ENCODE measurements at regions not wholly inside any gene's neighbourhood (a gene's known extent, or its start where the extent isn't known, plus 50 kb on each side); places are given as distances from the start of the nearest gene placed in this dataset.

- DNase-seq = no peak
Measured at GRCh38 chr4:38230821-38231563, 270.8 kb downstream of the PTTG2 start.

- DNase-seq = no peak
Measured at GRCh38 chr4:38231626-38232025, 271.4 kb downstream of the PTTG2 start.

DNA sequence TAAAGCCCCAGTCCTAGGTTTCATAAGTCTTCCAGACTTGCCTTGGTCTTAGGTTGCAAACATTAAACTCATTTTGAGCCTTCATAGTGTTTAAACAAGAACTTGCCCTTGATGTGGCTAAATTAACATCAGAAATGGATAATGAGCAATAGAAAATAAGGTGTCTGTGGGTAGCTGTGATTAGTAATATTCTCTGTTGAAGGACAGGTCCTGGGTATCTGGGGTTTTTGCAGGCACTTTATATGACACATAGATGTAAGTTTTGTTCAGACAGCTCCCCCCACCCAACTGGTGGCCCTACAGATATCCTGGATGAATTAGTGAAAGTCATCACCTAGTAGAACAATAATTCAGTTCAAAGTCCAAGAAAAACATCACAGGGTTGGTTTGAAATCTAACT is 272.5 kb downstream of the PTTG2 start:
- DNase-seq = no peak

DNA sequence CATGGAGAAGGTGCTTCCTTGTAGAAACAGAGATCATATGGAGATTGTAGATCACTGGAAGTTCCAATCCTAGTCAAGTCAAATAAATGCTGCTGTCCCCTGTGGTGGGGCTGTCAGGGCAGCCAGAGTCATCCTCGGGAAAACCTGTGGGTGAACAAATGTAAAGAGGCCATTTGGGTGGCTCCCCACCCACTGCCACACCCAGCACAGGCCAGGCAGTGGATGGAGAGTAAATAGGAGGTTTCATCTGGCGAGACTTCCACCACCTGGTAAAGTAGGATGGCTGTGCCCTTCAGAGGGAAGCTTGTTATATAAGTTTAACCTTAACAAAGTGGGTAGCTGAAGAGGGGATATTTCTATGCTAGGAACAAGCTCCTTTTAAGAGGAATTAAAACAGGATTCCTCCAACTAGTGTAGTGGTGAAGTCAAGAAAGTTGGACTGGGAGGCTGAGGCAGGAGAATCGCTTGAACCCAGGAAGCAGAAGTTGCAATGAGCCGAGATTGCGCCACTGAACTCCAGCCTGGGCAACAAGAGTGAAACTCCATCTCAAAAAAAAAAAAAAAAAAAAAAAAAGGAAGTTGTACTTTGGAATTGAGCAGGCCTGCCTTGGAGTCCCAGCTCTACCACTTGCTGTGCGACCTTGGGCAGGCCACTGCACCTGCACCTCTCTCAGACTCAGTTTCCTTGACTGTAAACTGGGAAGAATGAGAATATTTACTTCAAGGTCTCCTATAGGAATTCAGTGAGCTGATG is 273.7 kb downstream of the PTTG2 start:
- no peak for DNase-seq

DNA sequence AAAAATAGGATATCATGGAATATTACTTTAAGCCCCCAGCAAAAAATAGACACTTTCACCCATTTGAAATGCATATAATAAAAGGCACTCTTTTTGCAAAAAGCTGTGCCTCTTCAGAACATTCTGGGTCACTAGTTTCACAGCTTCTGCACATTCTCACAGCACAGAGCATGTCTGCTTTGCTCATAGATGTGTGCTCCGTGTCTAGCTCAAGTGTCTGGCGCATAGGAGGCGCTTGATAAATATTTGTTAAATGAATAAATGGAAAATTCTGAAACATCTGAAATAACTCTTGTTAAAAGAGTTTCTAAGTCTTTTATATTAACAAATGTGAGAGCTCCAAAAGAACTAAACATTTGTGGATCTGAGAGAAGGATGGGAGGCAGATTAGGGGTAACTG is 275.2 kb downstream of the PTTG2 start:
- DNase-seq = no peak

DNA sequence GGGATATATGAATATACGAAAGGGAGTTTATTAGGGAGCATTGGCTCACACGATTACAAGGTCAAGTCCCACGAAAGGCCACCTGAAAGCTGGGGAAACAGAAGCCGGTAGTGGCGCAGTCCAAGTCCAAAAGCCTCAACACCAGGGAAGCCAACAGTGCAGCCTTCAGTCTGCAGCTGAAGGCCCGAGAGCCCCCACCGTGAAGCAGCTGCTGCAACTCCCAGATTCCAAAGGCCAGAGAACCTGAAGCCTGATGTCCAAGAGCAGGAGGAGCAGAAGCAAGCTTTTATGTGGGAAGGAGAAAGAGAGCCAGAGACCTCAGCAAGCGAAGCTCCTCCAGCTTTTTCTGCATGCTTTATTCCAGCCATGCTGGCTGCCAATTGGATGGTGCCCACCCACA is 275.8 kb downstream of the PTTG2 start:
- DNase-seq = no peak

- no peak for DNase-seq
Measured at GRCh38 chr4:38236503-38236902, 276.3 kb downstream of the PTTG2 start.

- no peak for DNase-seq
Measured at GRCh38 chr4:38237139-38237538, 276.9 kb downstream of the PTTG2 start.

GRCh38 chr4:38241541-38241940 is 281.3 kb downstream of the PTTG2 start:
- DNase-seq = no peak

DNA sequence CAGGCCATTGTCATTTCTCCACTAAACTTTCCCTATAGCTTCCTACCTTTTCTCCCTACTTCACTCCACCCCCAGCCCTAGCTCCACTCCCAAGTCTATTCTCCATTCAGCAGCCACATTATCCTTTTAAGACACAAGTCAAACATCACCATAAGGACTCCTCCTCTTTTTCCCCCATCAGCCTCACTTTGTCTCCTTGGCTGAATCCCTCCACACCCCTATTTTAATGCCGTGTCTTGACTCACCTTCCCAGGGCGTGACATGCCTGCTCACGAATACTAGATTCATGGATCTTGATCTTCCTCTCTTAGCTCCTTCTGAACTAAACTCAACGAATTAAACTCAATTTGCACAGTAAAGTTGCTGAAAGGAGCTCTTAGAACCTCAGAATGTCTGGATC is 281.9 kb downstream of the PTTG2 start:
- no peak for DNase-seq

DNA sequence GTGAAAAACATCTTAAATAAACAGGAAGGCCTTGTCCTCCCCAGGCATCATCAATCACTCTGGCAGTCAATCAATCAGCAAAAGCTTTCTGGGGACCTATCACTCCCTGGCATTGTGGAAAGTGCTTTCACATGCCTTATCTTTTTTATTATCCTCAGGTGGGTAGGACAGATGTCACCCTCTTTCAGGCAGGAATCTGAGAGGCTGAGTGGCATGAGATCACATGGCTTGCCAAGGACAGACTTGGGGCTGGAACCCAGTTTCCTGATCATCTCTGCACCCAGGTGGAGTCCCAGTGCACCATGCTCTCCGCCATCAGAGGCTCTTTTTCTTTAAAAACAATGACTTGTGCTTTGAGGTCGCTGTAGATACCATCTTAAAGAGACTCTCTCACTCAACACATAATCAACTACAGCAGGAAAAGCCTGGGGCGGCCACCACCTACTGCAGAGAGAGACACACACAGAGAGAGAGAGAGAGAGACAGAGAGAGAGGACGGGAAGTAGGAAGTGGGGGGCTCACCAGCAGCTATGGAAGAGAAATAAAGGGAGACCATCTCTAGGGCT is 282.7 kb downstream of the PTTG2 start:
- no peak for DNase-seq

DNA sequence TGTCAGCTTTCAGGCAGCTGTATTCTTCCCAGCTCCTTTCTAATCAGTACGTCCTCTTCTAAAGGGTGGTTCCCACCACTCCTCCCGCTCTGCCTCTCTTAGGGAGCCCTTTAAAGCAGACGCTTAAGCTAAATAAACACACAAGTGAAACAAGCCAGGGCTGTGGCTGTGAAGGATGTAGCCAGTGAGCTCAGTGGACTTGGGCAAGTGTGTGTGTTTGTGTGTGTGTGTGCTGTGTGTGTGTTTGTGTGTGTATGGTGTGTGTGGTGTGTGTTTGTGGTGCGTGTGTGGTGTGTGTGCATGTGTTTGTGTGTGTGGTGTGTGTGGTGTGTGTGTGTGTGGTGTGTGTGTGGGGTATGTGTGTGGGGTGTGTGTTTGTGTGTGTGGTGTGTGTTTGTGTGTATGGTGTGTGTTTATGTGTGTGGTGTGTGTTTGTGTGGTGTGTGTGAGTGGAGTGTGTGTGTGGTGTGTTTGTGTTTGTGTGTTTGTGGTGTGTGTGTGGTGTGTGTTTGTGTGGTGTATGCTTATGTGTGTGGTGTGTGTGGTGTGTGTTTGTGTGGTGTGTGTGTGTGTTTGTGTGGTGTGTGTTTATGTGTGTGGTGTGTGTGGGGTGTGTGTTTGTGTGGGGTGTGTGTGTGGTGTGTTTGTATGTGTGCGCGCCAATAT is 283.3 kb downstream of the PTTG2 start:
- DNase-seq = no peak

DNA sequence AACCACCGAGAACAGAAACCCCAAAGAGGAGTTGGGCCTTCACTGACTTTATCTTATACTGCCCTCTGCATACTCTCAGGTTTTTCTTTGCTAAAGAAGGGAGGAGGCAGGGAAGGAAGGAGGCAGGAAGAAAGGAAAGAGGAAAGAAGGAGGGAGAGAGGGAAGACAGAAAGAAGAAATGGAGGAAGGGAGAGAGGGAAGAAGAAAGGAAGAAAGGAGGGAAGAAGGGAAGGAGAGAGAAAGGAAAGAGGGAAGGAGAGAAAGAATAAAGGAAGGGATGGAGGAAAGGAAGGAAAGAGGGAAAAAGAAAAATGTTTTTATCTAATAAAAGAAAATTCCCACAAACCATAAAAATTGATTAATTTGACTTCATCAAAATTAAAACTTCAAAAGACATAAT is 294.6 kb downstream of the PTTG2 start:
- no peak for DNase-seq

DNA sequence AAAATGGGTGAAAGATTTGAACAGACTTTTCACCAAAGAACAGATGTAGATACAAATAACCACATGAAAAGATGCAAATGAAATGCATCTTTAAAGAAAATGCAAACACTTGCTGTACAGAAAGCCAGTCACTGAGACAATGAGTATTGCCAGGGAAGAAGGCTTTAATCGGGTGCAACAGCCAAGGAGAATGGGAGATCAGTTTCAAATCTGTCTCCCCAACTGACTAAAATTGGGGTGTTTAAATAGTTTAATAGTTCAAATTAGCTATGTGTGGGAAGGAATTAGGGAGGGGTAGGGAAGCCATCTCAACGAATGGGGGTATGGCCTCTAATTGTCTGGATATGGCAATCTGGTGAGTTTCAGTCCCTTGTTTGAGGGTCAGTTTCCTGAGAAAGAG is 295.4 kb downstream of the PTTG2 start:
- no peak for DNase-seq

- DNase-seq = no peak
Measured at GRCh38 chr4:38266616-38267015, 306.4 kb downstream of the PTTG2 start.

DNA sequence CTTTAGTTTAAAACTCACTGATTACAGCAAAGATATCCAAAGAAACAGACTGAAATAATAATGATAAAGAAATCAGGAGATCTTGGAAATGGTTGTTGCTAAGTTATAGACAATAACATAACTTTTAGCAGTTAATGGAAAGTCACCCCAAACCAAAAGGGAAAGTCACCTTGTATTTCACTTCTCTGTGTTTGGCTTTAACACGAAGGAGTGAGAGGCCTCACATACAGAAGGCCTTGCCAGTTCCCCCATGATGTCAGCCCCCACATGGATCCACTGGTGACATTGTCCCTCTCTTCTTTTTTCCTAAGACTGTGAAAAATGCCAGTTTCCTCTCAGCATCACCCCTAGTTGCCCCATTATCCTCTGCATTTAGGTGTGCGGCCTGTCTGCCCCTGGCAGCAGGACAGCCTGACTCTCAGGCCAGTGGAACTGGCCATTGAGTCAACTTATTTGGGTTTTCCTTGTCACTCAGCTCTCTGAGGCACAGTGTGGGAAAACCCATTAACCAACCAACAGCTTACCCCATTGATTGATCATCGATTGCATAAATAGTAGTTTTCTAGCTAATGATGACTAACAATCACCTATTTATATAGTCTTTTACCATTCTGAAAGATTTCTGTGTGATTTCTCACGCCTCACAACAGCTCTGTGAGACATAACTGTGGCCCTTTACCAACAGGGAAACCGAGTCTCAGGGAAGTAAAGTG is 308.1 kb downstream of the PTTG2 start:
- DNase-seq = no peak

DNA sequence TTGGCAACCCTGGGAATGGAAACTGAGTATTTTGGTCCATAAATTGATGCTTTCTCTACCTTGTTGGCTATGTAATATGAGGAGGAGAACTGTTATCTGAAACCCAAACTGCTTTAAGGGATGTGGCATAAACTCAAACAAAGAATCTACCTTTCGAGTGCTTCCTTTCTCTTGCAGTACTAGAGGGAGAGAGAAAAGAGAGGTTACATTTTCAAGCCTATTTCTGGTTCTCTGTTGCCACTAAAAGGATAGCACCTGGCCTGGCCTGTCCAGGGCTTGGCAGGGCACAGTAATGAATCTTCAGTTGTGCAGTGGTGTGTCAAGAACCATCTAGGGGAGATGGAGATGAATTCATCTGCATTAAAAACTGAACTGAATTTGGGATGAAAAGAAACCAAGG is 308.6 kb downstream of the PTTG2 start:
- DNase-seq = no peak

DNA sequence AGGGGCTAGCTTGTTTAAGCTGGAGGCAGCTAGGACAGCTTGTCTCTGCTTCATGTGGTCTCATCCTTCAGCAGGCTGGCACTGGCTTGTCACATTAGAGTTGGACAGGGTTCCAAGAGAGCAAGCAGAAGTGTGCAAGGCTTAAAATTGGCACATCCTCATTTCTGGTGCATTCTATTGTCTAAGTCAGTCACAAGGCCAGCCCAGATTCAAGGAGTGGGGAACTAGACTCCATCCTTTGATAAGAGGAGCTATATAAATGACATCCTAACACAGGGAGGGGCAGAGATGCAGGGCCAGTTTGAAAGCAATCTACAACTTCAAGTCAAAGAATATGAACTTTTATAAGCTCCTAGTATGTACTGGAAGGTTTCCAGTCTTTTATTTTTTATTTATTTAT is 313.2 kb downstream of the PTTG2 start:
- no peak for DNase-seq

DNA sequence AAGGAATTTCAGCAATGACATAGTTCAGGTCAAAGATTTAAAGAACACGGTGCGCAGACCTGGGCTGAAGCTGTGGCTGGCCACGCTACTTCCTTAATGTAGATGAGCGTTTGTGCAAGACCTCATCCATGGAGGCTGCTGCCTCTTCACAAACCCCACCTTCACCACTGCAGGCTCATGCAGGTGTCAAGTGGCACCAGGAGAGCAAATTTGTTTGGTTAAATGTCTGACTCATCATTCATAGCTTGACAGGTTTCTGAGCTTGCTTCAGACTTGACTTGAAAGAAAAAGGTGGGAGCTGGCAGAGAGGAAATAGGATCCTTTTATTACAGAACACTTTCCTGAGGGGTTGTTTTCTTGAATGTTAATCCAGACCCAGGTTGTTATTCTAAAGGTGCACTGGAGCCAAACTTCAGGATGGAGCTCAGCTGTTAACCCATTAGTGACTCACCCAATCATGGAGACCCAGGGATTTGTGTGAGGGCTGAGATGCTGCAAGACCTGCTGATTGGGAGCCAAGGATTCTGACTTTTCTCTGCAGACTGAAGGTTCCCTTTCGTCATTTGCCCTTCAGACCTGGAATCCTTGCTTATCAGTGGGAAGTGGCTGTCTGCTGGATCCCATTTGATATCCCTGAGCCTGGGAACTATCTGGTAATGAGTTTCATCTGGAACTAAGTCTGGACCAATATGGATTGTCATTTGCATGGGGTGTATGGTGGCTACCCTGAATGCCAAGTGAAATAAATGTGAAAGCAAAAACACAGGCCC is 315.3 kb downstream of the PTTG2 start:
- no peak for DNase-seq

DNA sequence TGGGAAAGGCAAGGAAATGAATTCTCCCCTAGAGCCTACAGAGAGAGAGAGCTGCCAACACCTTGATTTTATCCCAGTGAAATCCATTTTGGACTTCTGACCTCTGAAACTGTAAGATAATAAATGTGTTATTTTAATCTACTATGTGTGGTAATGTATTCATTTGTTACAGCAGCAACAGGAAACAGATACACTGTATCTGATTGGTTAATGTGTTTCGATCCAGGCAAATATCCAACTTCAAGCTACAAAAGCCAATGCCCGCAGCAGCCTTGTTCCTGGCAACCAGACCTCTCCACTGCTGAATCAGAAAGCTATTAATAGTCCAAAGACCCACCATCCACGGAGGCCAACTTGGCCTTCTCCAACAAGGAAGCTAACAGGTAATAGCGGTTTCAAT is 318.1 kb downstream of the PTTG2 start:
- no peak for DNase-seq

DNA sequence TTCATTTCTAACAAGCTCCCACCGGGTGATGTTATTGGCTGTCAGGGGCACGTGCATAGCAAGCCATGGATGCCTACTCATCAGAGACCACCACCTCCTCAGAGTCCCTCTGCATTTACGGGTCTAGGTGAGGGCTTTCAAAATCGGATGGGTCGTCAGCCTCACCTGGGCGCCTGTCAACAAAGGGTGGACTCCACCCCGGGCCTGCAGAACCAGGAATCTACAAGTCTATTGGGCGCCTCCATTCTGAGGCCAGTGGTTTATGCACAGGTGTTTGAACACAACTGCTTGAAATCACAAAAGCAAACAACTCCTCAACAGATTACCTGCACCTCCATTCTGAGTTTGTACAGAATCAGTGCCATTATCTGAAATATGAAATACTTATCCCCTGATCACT is 318.9 kb downstream of the PTTG2 start:
- no peak for DNase-seq

Data from hindlimb muscle (tissue), 1 donor.